Hepatocyte (in vitro differentiated cells): ENCODE measurements at regions not wholly inside any gene's neighbourhood (a gene's known extent, or its start where the extent isn't known, plus 50 kb on each side); places are given as distances from the start of the nearest gene placed in this dataset.
"Not testable (repeated sequence)": the region's sequence is repeated elsewhere in the genome, so short reads cannot be mapped to it uniquely, and the experiment has no call there.

Source experiments
- DNase-seq: peaks from one replicate; pipeline ENCODE4 v3.0.0-alpha.2; 2016; ENCODE audit warnings: low spot score
- H2AFZ ChIP-seq: fragments of 200-600 bp; sonication (generic); 2 replicates; pipeline ENCODE4 v1.6.0; 2016; ENCODE audit warnings: antibody characterized with exemption, mild to moderate bottlenecking
- H3K27ac ChIP-seq: fragments of 200-600 bp; sonication (generic); 2 replicates; pipeline ENCODE4 v1.5.1; 2016; ENCODE audit warnings: mild to moderate bottlenecking
- H3K27me3 ChIP-seq: fragments of 200-600 bp; sonication (generic); 2 replicates; pipeline ENCODE4 v1.6.1; 2016
- H3K36me3 ChIP-seq: fragments of 200-600 bp; sonication (generic); replicated peaks from 2 replicates; pipeline ENCODE4 v1.5.1; 2016; ENCODE audit warnings: low read depth; ENCODE audit not compliant: insufficient read depth
- H3K4me1 ChIP-seq: fragments of 200-600 bp; sonication (generic); 2 replicates; pipeline ENCODE4 v1.5.1; 2016; ENCODE audit warnings: mild to moderate bottlenecking, moderate library complexity; ENCODE audit not compliant: insufficient read depth
- H3K4me2 ChIP-seq: fragments of 200-600 bp; sonication (generic); 2 replicates; pipeline ENCODE4 v1.6.0; 2016
- H3K4me3 ChIP-seq: fragments of 200-600 bp; sonication (generic); 2 replicates; pipeline ENCODE4 v1.5.1; 2016; ENCODE audit warnings: mild to moderate bottlenecking
- H3K79me2 ChIP-seq: fragments of 200-600 bp; sonication (generic); 2 replicates; pipeline ENCODE4 v1.6.0; 2017; ENCODE audit warnings: mild to moderate bottlenecking
- H3K9me2 ChIP-seq: fragments of 200-600 bp; sonication (generic); replicated peaks from 2 replicates; pipeline ENCODE4 v1.6.0; 2017; ENCODE audit warnings: mild to moderate bottlenecking; ENCODE audit not compliant: insufficient read depth
- H3K9me3 ChIP-seq: fragments of 200-600 bp; sonication (generic); 2 replicates; pipeline ENCODE4 v1.5.1; 2016; ENCODE audit warnings: low read depth, mild to moderate bottlenecking
- H4K20me1 ChIP-seq: fragments of 200-600 bp; sonication (generic); 2 replicates; pipeline ENCODE4 v1.6.0; 2016; ENCODE audit warnings: mild to moderate bottlenecking; ENCODE audit not compliant: insufficient read depth, poor library complexity, severe bottlenecking
- CTCF ChIP-seq: fragments of 200-600 bp; sonication (generic); IDR thresholded peaks from 2 replicates; pipeline ENCODE4 v1.5.1; 2016; ENCODE audit warnings: antibody characterized with exemption, mild to moderate bottlenecking; ENCODE audit not compliant: poor library complexity
- EZH2 ChIP-seq: fragments of 200-600 bp; sonication (generic); IDR thresholded peaks from 2 replicates; pipeline ENCODE4 v1.6.1; 2016; ENCODE audit warnings: antibody characterized with exemption, mild to moderate bottlenecking, borderline replicate concordance
- EZH2phosphoT487 ChIP-seq: fragments of 200-600 bp; sonication (generic); IDR thresholded peaks from one replicate; pipeline ENCODE4 v1.6.1; 2018; ENCODE audit warnings: antibody characterized with exemption, mild to moderate bottlenecking, low read depth, moderate library complexity; ENCODE audit not compliant: unreplicated experiment, severe bottlenecking
- WGBS: methylation state at CpG from one replicate; pipeline ENCODE4 v1.1.6; 2016; ENCODE audit warnings: low lambda C conversion rate; ENCODE audit errors: missing lambda C conversion rate; 5-methylcytosine and 5-hydroxymethylcytosine counted together

- Histone ChIP-seq H3K4me1 (no peaks in the 10 kb centered on the region), H3K27me3 (no peaks in the 10 kb centered on the region), H3K79me2 (no peaks in the 10 kb centered on the region), H4K20me1 (no peaks in the 10 kb centered on the region), H3K4me2 (no peak overlapping the region), H3K9me2 (no peaks in the 10 kb centered on the region), H3K36me3 (no peaks in the 10 kb centered on the region), H3K27ac (no peak overlapping the region), H3K9me3 (no peaks in the 10 kb centered on the region), H3K4me3 (no peak overlapping the region), H2AFZ (no peak overlapping the region)
- 81% methylated on average over 4 of the region's 4 CpGs for WGBS
- no peak for DNase-seq
- TF ChIP-seq CTCF (no peak), EZH2 (no peak), EZH2phosphoT487 (no peak)
Measured at GRCh38 chr1:115515270-115515669, 126.5 kb upstream of the VANGL1 start.

- 86% methylated on average over 4 of the region's 4 CpGs for WGBS
Measured at GRCh38 chr1:115510226-115510625, 131.5 kb upstream of the VANGL1 start.

GRCh38 chr1:115507901-115508300 lies 133.9 kb upstream of the VANGL1 start:
- Histone ChIP-seq H3K27ac (no peak overlapping the region), H3K9me2 (no peaks in the 10 kb centered on the region), H3K36me3 (no peaks in the 10 kb centered on the region), H3K9me3 (no peaks in the 10 kb centered on the region), H3K4me1 (no peaks in the 10 kb centered on the region), H4K20me1 (no peaks in the 10 kb centered on the region), H3K4me2 (no peak overlapping the region), H3K79me2 (no peaks in the 10 kb centered on the region), H2AFZ (no peak overlapping the region), H3K4me3 (no peak overlapping the region), H3K27me3 (no peaks in the 10 kb centered on the region)
- 77% methylated on average over 6 of the region's 6 CpGs for WGBS
- DNase-seq = no peak
- TF ChIP-seq EZH2 (no peak), EZH2phosphoT487 (no peak), CTCF (no peak)

More at GRCh38 chr1:115510226-115510625, 131.5 kb upstream of the VANGL1 start:
- H4K20me1 ChIP-seq, H3K9me2 ChIP-seq, H3K36me3 ChIP-seq, H3K79me2 ChIP-seq, H3K27ac ChIP-seq, H3K4me2 ChIP-seq, H3K9me3 ChIP-seq, H2AFZ ChIP-seq, DNase-seq, H3K27me3 ChIP-seq, H3K4me3 ChIP-seq, H3K4me1 ChIP-seq: not testable (repeated sequence)

GRCh38 chr1:115506924-115507589 lies 134.7 kb upstream of the VANGL1 start:
- H3K27me3 ChIP-seq = no peaks in the 10 kb centered on the region
- no peaks in the 10 kb centered on the region for H4K20me1 ChIP-seq
- WGBS = 45% methylated on average over 10 of the region's 10 CpGs
- H3K4me3 ChIP-seq = no peak overlapping the region
- H3K9me2 ChIP-seq = no peaks in the 10 kb centered on the region
- no peaks in the 10 kb centered on the region for H3K4me1 ChIP-seq
- no peaks in the 10 kb centered on the region for H3K79me2 ChIP-seq
- H3K4me2 ChIP-seq = no peak overlapping the region
- TF ChIP-seq EZH2phosphoT487 = no peak
- TF ChIP-seq CTCF = peak; percentile 45
- H2AFZ ChIP-seq = no peak overlapping the region
- peak; percentile 46 for DNase-seq
- H3K27ac ChIP-seq = no peak overlapping the region
- no peaks in the 10 kb centered on the region for H3K9me3 ChIP-seq
- H3K36me3 ChIP-seq = no peaks in the 10 kb centered on the region
